ENCODE measurements at regions not wholly inside any gene's neighbourhood (a gene's known extent, or its start where the extent isn't known, plus 50 kb on each side); places are given as distances from the start of the nearest gene placed in this dataset.

- no peak overlapping the region for H3K27ac ChIP-seq
- no peak for TF ChIP-seq CTCF (IDR thresholded peaks at IDR 0.05)
- DNase-seq (ENCODE audit: low spot score): no peak
Measured at GRCh38 chr13:70366720-70367119, 258.5 kb upstream of the KLHL1 start.

GRCh38 chr13:70363991-70364390, 255.7 kb upstream of the KLHL1 start:
- no peak overlapping the region for H3K27ac ChIP-seq
- no peak for DNase-seq (ENCODE audit: low spot score)
- no peak for TF ChIP-seq CTCF (IDR thresholded peaks at IDR 0.05)
- H3K4me3 ChIP-seq: no peak overlapping the region

More at GRCh38 chr13:70366720-70367119, 258.5 kb upstream of the KLHL1 start:
- H3K4me3 ChIP-seq: no peak overlapping the region

GRCh38 chr13:70362820-70363570, 254.7 kb upstream of the KLHL1 start:
- Histone ChIP-seq H3K4me3 (no peak overlapping the region), H3K27ac (no peak overlapping the region)
- no peak for DNase-seq (ENCODE audit: low spot score)
- no peak for TF ChIP-seq CTCF (IDR thresholded peaks at IDR 0.05)

GRCh38 chr13:70357031-70357430, 248.8 kb upstream of the KLHL1 start:
- TF ChIP-seq CTCF (IDR thresholded peaks at IDR 0.05): no peak

GRCh38 chr13:70353096-70353495, 244.8 kb upstream of the KLHL1 start:
- no peak for TF ChIP-seq CTCF (IDR thresholded peaks at IDR 0.05)
- Histone ChIP-seq H3K4me3 (no peak overlapping the region), H3K27ac (no peak overlapping the region)
- no peak for DNase-seq (ENCODE audit: low spot score)

More at GRCh38 chr13:70357031-70357430, 248.8 kb upstream of the KLHL1 start:
- DNase-seq (ENCODE audit: low spot score): no peak
- H3K27ac ChIP-seq: no peak overlapping the region
- no peak overlapping the region for H3K4me3 ChIP-seq

GRCh38 chr13:70347947-70348620, 239.8 kb upstream of the KLHL1 start:
- H3K4me3 ChIP-seq: no peak overlapping the region
- no peak for TF ChIP-seq CTCF (IDR thresholded peaks at IDR 0.05)
- no peak overlapping the region for H3K27ac ChIP-seq
- no peak for DNase-seq (ENCODE audit: low spot score)

- no peak for TF ChIP-seq CTCF (IDR thresholded peaks at IDR 0.05)
- no peak overlapping the region for H3K4me3 ChIP-seq
- no peak for DNase-seq (ENCODE audit: low spot score)
- no peak overlapping the region for H3K27ac ChIP-seq
Measured at GRCh38 chr13:70339738-70340137, 231.5 kb upstream of the KLHL1 start.

Measured in coronary artery (tissue), 2 donors.